ENCODE measurements at regions not wholly inside any gene's neighbourhood (a gene's known extent, or its start where the extent isn't known, plus 50 kb on each side); places are given as distances from the start of the nearest gene placed in this dataset.

- H3K36me3 Mint-ChIP-seq (ENCODE audit: low read depth) = no peaks in the 10 kb centered on the region
- TF ChIP-seq CTCF (conservative IDR thresholded peaks at IDR 0.05) = no peak
- H3K9me3 Mint-ChIP-seq = peaks cover 2% of the 10 kb centered on the region
- H3K27ac Mint-ChIP-seq (ENCODE audit: unreplicated experiment) = peak overlapping the region; percentile 71
- H3K27me3 Mint-ChIP-seq (ENCODE audit: low read depth) = peaks cover 3% of the 10 kb centered on the region
- H3K4me1 Mint-ChIP-seq = peaks cover 24% of the 10 kb centered on the region
- DNase-seq (ENCODE audit: low read depth, low spot score) = peak; percentile 25
- H3K4me3 Mint-ChIP-seq = peak overlapping the region; percentile 25
Measured at GRCh38 chr18:78562531-78562961, 417.1 kb upstream of the SALL3 start.

GRCh38 chr18:78563110-78563509 is 416.5 kb upstream of the SALL3 start:
- Mint-ChIP-seq H3K4me1 (peaks cover 24% of the 10 kb centered on the region), H3K36me3 (ENCODE audit: low read depth) (no peaks in the 10 kb centered on the region), H3K4me3 (no peak overlapping the region), H3K27ac (ENCODE audit: unreplicated experiment) (no peak overlapping the region), H3K27me3 (ENCODE audit: low read depth) (peaks cover 3% of the 10 kb centered on the region), H3K9me3 (peaks cover 2% of the 10 kb centered on the region)
- no peak for DNase-seq (ENCODE audit: low read depth, low spot score)
- no peak for TF ChIP-seq CTCF (conservative IDR thresholded peaks at IDR 0.05)

GRCh38 chr18:78564030-78564429 is 415.6 kb upstream of the SALL3 start:
- peaks cover 24% of the 10 kb centered on the region for H3K4me1 Mint-ChIP-seq
- no peak for DNase-seq (ENCODE audit: low read depth, low spot score)
- TF ChIP-seq CTCF (conservative IDR thresholded peaks at IDR 0.05) = no peak
- H3K4me3 Mint-ChIP-seq = peak overlapping the region; percentile 41
- H3K9me3 Mint-ChIP-seq = peaks cover 2% of the 10 kb centered on the region
- peak overlapping the region; percentile 62 for H3K27ac Mint-ChIP-seq (ENCODE audit: unreplicated experiment)
- H3K36me3 Mint-ChIP-seq (ENCODE audit: low read depth) = no peaks in the 10 kb centered on the region
- peaks cover 3% of the 10 kb centered on the region for H3K27me3 Mint-ChIP-seq (ENCODE audit: low read depth)

DNA sequence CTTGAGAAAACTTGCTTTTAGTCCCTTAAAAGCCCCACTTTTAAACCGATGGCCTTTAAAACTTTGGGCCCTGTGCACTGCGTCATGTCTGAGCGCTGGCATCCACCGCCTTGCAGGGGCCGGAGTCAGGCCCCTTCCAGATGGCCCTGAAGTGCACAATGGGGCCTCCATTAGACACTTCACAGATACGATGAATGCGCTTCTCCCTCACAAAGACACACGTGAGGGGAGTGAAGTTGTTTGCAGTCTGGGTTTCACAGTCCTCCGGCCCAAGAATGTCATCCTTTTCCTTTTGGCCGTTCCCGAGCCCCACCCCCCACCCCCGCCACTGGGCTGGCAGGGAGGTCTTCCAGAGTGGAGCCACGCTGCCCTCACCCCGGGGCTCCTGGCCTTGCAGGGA is 415.1 kb upstream of the SALL3 start:
- no peak for DNase-seq (ENCODE audit: low read depth, low spot score)
- no peak for TF ChIP-seq CTCF (conservative IDR thresholded peaks at IDR 0.05)
- H3K27me3 Mint-ChIP-seq (ENCODE audit: low read depth) = peaks cover 3% of the 10 kb centered on the region
- H3K9me3 Mint-ChIP-seq = peaks cover 2% of the 10 kb centered on the region
- H3K27ac Mint-ChIP-seq (ENCODE audit: unreplicated experiment) = peak overlapping the region; percentile 62
- H3K36me3 Mint-ChIP-seq (ENCODE audit: low read depth) = no peaks in the 10 kb centered on the region
- peaks cover 24% of the 10 kb centered on the region for H3K4me1 Mint-ChIP-seq
- peak overlapping the region; percentile 41 for H3K4me3 Mint-ChIP-seq

GRCh38 chr18:78565240-78565639 is 414.4 kb upstream of the SALL3 start:
- Mint-ChIP-seq H3K4me3 (no peak overlapping the region), H3K9me3 (peaks cover 3% of the 10 kb centered on the region), H3K4me1 (peaks cover 24% of the 10 kb centered on the region), H3K27ac (ENCODE audit: unreplicated experiment) (no peak overlapping the region), H3K27me3 (ENCODE audit: low read depth) (peaks cover 3% of the 10 kb centered on the region), H3K36me3 (ENCODE audit: low read depth) (no peaks in the 10 kb centered on the region)
- no peak for DNase-seq (ENCODE audit: low read depth, low spot score)
- TF ChIP-seq CTCF (conservative IDR thresholded peaks at IDR 0.05) = no peak

DNA sequence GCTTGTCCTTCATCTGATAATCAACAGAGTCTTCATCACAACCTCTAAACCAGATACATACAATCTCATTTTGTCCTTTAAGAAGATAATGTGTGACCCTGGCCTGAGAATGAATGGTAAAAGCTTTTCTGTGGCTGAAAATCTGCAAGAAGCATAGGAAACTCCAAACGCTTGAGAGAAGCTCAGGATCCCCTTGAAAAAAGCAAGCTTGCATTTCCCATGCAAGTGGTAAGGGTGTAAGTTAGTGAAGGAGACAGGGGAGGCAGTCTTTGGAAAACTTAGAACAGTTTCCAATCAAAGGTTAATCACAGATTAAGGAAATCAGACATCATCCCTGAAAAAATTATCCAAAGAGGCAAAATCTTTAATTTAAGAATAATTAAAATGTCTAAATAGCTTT is 413.6 kb upstream of the SALL3 start:
- peaks cover 4% of the 10 kb centered on the region for H3K9me3 Mint-ChIP-seq
- H3K36me3 Mint-ChIP-seq (ENCODE audit: low read depth) = no peaks in the 10 kb centered on the region
- H3K4me3 Mint-ChIP-seq = no peak overlapping the region
- H3K27ac Mint-ChIP-seq (ENCODE audit: unreplicated experiment) = no peak overlapping the region
- DNase-seq (ENCODE audit: low read depth, low spot score) = no peak
- H3K4me1 Mint-ChIP-seq = peaks cover 24% of the 10 kb centered on the region
- TF ChIP-seq CTCF (conservative IDR thresholded peaks at IDR 0.05) = no peak
- peaks cover 3% of the 10 kb centered on the region for H3K27me3 Mint-ChIP-seq (ENCODE audit: low read depth)

Data from neural crest cell (in vitro differentiated cells).